Endothelial cell of umbilical vein (primary cell): ENCODE measurements at regions not wholly inside any gene's neighbourhood (a gene's known extent, or its start where the extent isn't known, plus 50 kb on each side); places are given as distances from the start of the nearest gene placed in this dataset.

Experiments
- BruUV-seq: library from RNA; stranded (reverse); fragments of 400-500 nt; replicated peaks from 2 replicates; lab custom pipeline; 2021; lab: Mats Ljungman, UMichigan
- CTCF ChIA-PET: fragments of 300-600, 350-600 bp; sonication (Branson Sonifier 250); formaldehyde crosslinking; loops from one replicate; lab custom pipeline; 2021; ENCODE audit warnings: antibody characterized with exemption, inconsistent platforms; lab: Charles Lee
- POLR2A ChIA-PET: fragments of 300-600, 350-600 bp; sonication (Branson Sonifier 250); formaldehyde crosslinking; loops from one replicate; lab custom pipeline; 2021; ENCODE audit warnings: antibody characterized with exemption, inconsistent platforms; lab: Charles Lee
- DNase-seq: peaks from one replicate; pipeline ENCODE4 v3.0.0-alpha.2; 2011; ENCODE audit warnings: low read depth, low spot score
- FAIRE-seq: peaks from 2 replicates; lab custom pipeline; 2011; peaks lifted over from hg19 to GRCh38; lab: Jason Lieb, UNC
- H2AFZ ChIP-seq: 2 replicates; pipeline ENCODE4 v1.6.0; 2012; ENCODE audit warnings: low read depth, low read length, control low read depth, inconsistent platforms
- H3K27ac ChIP-seq: 2 replicates; pipeline ENCODE4 v1.5.1; 2011; ENCODE audit warnings: low read depth, mild to moderate bottlenecking, control low read depth, low read length, moderate library complexity; ENCODE audit not compliant: insufficient read depth
- H3K27me3 ChIP-seq, 2 experiments: 2 replicates each; pipeline versions ENCODE4 v1.6.0 to v1.6.1; 2011; ENCODE audit warnings: low read length in 2 of 2, mixed read lengths in 1 of 2; ENCODE audit not compliant: control insufficient read depth in 2 of 2, insufficient read depth in 2 of 2
- H3K36me3 ChIP-seq, 2 experiments: 2 replicates in 1 of 2; 3 replicates in 1 of 2; pipeline ENCODE4 v1.5.1; 2011; ENCODE audit warnings: low read length in 2 of 2, mild to moderate bottlenecking in 1 of 2, moderate library complexity in 1 of 2; ENCODE audit not compliant: control insufficient read depth in 2 of 2, insufficient read depth in 2 of 2; ENCODE audit errors: extremely low read depth in 1 of 2
- H3K4me1 ChIP-seq: 3 replicates; pipeline ENCODE4 v1.5.1; 2011; ENCODE audit warnings: mild to moderate bottlenecking, low read length; ENCODE audit not compliant: control insufficient read depth, insufficient read depth; ENCODE audit errors: extremely low read depth
- H3K4me2 ChIP-seq: 2 replicates; pipeline ENCODE4 v1.6.1; 2011; ENCODE audit warnings: low read length, control low read depth, mixed read lengths; ENCODE audit not compliant: insufficient read depth
- H3K4me3 ChIP-seq, 3 experiments: fragments of 200-600 bp in 1 of 3; sonication (generic), shearing (Covaris generic) in 1 of 3; replicated peaks in 1 of 3; 2 replicates each; pipeline ENCODE4 v1.5.1; 2011 to 2016; ENCODE audit warnings: control low read depth in 3 of 3, low read length in 3 of 3, mild to moderate bottlenecking in 2 of 3, inconsistent platforms in 1 of 3, low read depth in 1 of 3, moderate library complexity in 1 of 3; ENCODE audit not compliant: insufficient read depth in 1 of 3
- H3K79me2 ChIP-seq: 2 replicates; pipeline ENCODE4 v1.6.0; 2012; ENCODE audit warnings: low read length, inconsistent platforms; ENCODE audit not compliant: control insufficient read depth, insufficient read depth
- H3K9ac ChIP-seq: replicated peaks from 2 replicates; pipeline ENCODE3; 2011; ENCODE audit warnings: low read length, control low read depth; ENCODE audit not compliant: insufficient read depth; ENCODE audit errors: extremely low read depth
- H3K9me1 ChIP-seq: replicated peaks from 3 replicates; pipeline ENCODE4 v1.6.0; 2011; ENCODE audit warnings: mild to moderate bottlenecking, low read length; ENCODE audit not compliant: control insufficient read depth, insufficient read depth; ENCODE audit errors: extremely low read depth
- H3K9me3 ChIP-seq: replicated peaks from 2 replicates; pipeline ENCODE4 v1.5.1; 2012; ENCODE audit warnings: low read length, inconsistent platforms; ENCODE audit not compliant: control insufficient read depth, insufficient read depth
- H4K20me1 ChIP-seq: replicated peaks from 2 replicates; pipeline ENCODE3; 2011; ENCODE audit warnings: mild to moderate bottlenecking, low read length; ENCODE audit not compliant: control insufficient read depth, insufficient read depth; ENCODE audit errors: extremely low read depth
- CTCF ChIP-seq, 2 donors: IDR thresholded peaks; 1 replicate in 1 of 2; 2 replicates in 1 of 2; pipeline ENCODE4 v1.5.1; 2011; ENCODE audit warnings: low read length in 2 of 2, mild to moderate bottlenecking in 2 of 2, moderate library complexity in 2 of 2, control low read depth in 1 of 2, inconsistent platforms in 1 of 2, low read depth in 1 of 2; ENCODE audit not compliant: insufficient read depth in 1 of 2; ENCODE audit errors: extremely low read depth in 1 of 2
- EZH2 ChIP-seq: IDR thresholded peaks from 2 replicates; pipeline ENCODE4 v1.6.1; 2012; ENCODE audit warnings: borderline replicate concordance, low read depth, mild to moderate bottlenecking, moderate library complexity, low read length, inconsistent platforms; ENCODE audit not compliant: severe bottlenecking
- FOS ChIP-seq: IDR thresholded peaks from 2 replicates; pipeline ENCODE4 v1.6.1; 2011; ENCODE audit warnings: mild to moderate bottlenecking, low read length, moderate library complexity, borderline replicate concordance; ENCODE audit not compliant: insufficient read depth
- GATA2 ChIP-seq: IDR thresholded peaks from 2 replicates; pipeline ENCODE4 v1.7.0; 2011; ENCODE audit warnings: low read depth, mild to moderate bottlenecking, moderate library complexity, mixed read lengths, low read length; ENCODE audit not compliant: insufficient read length, insufficient read depth
- JUN ChIP-seq: IDR thresholded peaks from 2 replicates; pipeline ENCODE4 v1.6.1; 2011; ENCODE audit warnings: borderline replicate concordance, low read depth; ENCODE audit not compliant: insufficient read length, insufficient read depth
- MAX ChIP-seq: IDR thresholded peaks from 2 replicates; pipeline ENCODE4 v1.6.1; 2011; ENCODE audit not compliant: insufficient read depth, insufficient read length
- MYC ChIP-seq: IDR thresholded peaks from one replicate; pipeline ENCODE4 v1.6.1; 2011; ENCODE audit warnings: mild to moderate bottlenecking, low read depth, low read length
- POLR2A ChIP-seq: IDR thresholded peaks from 2 replicates; pipeline ENCODE4 v1.6.1; 2012; ENCODE audit warnings: low read depth, mild to moderate bottlenecking, control low read depth, low read length
- POLR2AphosphoS5 ChIP-seq: IDR thresholded peaks from 2 replicates; pipeline ENCODE4 v1.6.1; 2012; ENCODE audit warnings: low read depth, mild to moderate bottlenecking, control low read depth, low read length, moderate library complexity; ENCODE audit not compliant: insufficient read depth
- dilution Hi-C: fragments of 300-500 bp; cut with MboI; formaldehyde crosslinking; loops from one replicate; pipeline ENCODE4 v1.15.0; 2019; ENCODE audit warnings: low sequenced_read_pairs; ENCODE audit not compliant: extremely low pct_ligation_motif_present
- intact Hi-C: fragments of 100-400 bp; cut with micrococcal nuclease; formaldehyde crosslinking; loops from one replicate; pipeline ENCODE4 v1.10.0; 2022

GRCh38 chr16:27727941-27728340 lies 178.0 kb downstream of the KATNIP start:
- Histone ChIP-seq H3K9me1 (no peaks in the 10 kb centered on the region), H3K4me1 (peaks cover 2% of the 10 kb centered on the region), H4K20me1 (no peaks in the 10 kb centered on the region), H3K79me2 (no peaks in the 10 kb centered on the region), H3K4me2 (no peak overlapping the region), H3K36me3 (no peaks in the 10 kb centered on the region), H3K27ac (no peak overlapping the region), H3K4me3 (no peak overlapping the region), H2AFZ (no peak overlapping the region), H3K27me3 (no peaks in the 10 kb centered on the region), H3K9ac (no peak overlapping the region), H3K9me3 (no peaks in the 10 kb centered on the region)
- intact Hi-C loops (no loop called here), dilution Hi-C loops (no loop called here)
- DNase-seq (no peak), FAIRE-seq (no peak)
- CTCF ChIA-PET, result interaction anchor here (0.6 kb wide), 1 partner anchor 249 kb away, joined by 3 read pairs; no protein-coding TSS in a partner anchor
- no peak for TF ChIP-seq MYC
- no peak for TF ChIP-seq GATA2
- TF ChIP-seq POLR2A, result no peak
- no peak for TF ChIP-seq FOS
- no peak for TF ChIP-seq EZH2
- no peak for TF ChIP-seq CTCF (IDR thresholded peaks at IDR 0.05; ENCODE audit: extremely low read depth in 1 of 2, insufficient read depth in 1 of 2, low read depth in 1 of 2, low read length in 2 of 2)
- TF ChIP-seq JUN, result no peak
- no peak for TF ChIP-seq MAX
- TF ChIP-seq POLR2AphosphoS5, result no peak
- no TSS peak for BruUV-seq
- POLR2A ChIA-PET, result no interaction called here
